GM19023 (cell line): ENCODE measurements at regions not wholly inside any gene's neighbourhood (a gene's known extent, or its start where the extent isn't known, plus 50 kb on each side); places are given as distances from the start of the nearest gene placed in this dataset.

Experiments used
- ATAC-seq: cut with Tn5 transposase; IDR thresholded peaks from one replicate; pipeline ENCODE4 v1.9.1; 2021; ENCODE audit warnings: mild to moderate bottlenecking, moderate library complexity; ENCODE audit not compliant: unreplicated experiment

DNA sequence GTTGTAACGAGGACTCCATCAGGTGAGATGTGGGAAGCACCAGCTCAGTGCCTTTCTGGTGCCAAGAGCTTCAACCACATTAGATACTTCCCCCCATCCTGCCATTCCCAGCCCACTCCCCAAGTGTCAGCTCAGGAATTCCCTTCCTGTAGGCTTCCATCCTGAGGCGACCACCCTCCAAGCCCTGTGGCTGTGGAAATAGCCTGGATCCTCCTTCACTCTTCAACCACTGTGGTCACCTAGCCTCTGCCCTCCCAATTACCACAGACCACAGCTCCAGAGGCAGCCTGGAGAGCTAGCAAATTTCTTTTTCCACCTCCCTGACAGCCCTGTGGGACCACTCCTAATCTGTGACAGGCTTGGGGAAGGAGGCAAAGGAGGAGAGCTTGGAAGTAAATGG is 219.8 kb upstream of the MAP3K1 start:
- ATAC-seq: no peak

DNA sequence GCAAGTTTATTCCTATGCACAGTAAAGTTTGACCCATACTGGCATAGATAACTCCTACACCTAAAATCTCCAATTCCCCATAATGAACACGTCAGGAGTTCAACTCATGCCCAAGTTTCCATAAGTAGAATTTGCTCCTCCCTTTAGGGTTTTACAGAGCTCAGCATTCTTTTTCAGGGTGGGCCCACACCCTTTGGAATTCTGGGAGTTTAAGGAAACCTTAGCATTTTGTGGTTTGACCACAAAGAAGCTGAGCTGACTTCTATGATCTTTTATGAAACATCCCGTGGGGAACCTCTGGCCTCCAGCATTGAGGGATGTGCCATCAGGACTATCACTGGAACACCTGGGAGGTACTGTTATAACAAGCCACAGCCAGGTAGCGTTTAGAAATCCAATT is 220.6 kb upstream of the MAP3K1 start:
- no peak for ATAC-seq

DNA sequence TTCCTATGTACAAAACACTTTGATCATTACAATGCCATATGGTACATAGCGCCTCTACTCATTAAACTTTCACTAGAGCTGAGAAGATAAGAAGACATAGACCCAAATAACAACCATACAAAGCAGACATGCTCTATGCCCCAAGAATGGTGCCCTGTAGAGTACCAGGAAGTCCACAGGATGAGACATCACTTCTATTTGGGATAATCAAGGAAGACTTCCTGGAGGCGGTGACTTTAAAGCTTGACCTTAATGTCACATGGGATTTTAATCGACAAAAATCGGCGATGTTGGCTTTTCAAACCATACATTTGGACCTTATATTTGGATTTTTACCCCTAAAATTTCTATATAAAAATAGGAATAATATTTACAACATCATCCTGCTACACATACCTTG is 224.3 kb upstream of the MAP3K1 start:
- no peak for ATAC-seq

DNA sequence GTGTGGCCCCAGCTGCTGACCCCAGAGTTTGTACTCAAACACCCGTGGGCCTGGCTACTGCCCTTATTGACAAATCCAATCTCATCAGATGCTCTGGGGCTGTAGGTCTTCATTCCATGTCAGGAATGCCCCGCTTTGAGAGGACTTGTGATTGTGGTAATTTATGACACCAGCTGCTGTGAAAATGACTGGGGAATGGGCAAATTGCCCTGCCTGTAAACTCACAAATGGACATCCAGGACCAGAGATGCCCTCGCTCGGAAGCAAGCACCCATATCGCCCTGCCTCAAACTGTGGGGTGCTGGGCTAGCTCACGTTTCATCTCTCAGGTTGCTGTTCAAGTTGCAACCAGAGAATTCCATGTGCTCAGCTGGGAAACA is 225.9 kb upstream of the MAP3K1 start:
- ATAC-seq: no peak

DNA sequence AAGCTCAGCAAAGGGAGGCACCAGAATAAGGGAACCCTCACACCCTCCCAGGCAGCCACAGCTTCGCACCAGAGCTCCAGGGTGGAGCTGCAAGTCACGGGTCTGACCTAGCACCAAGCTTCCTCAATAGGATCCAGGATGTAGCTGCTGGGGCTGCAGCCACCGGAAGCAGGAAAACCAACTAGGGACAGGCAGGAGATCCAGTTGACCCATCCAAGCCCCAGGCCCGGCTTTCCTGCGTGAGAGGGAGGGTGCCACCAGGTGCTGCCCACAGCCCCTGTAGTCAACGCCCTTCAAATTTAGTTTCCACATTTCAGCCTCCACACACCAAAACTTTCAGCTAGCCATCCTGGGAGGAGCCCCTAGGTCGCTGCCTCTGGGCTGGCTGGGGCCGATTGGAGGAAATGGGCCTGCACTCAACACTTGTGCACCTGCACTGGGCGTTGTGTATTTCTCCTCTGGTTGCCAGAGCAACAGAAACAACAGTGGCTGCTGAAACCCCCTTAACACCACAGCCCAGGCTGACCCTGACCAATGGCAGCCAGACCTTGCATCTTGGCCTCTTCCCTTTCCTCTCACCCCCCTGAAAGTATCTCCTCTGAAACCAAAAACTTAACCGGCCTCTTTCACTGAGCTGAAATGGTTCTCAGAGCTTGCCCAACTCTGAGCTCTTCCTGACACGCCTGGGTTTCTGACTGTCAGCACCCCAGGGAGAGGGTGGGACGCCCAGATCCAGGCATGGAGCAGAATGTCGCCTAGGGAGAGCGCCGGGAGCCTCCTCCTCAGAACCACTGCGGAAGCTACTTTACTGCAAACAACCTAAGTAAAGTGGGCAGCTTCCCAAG is 226.5 kb upstream of the MAP3K1 start:
- ATAC-seq: peak; percentile 99

DNA sequence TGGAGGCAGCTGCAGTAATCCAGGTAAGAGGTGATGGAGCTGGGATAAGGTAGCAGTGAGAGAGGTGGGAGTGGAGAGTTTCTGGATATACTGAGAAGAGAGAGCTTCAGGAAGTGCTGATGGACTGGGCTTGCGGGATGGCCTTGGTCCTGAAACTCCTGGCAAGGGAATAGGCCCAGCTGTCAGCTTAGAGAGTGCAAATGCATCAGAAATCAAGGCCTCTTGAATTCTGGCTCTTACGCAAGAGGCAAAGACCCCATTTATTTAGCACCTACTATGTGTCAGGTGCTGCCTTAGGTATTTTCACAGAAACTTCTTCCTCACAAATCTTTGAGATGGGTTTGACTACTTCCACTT is 227.2 kb upstream of the MAP3K1 start:
- no peak for ATAC-seq

DNA sequence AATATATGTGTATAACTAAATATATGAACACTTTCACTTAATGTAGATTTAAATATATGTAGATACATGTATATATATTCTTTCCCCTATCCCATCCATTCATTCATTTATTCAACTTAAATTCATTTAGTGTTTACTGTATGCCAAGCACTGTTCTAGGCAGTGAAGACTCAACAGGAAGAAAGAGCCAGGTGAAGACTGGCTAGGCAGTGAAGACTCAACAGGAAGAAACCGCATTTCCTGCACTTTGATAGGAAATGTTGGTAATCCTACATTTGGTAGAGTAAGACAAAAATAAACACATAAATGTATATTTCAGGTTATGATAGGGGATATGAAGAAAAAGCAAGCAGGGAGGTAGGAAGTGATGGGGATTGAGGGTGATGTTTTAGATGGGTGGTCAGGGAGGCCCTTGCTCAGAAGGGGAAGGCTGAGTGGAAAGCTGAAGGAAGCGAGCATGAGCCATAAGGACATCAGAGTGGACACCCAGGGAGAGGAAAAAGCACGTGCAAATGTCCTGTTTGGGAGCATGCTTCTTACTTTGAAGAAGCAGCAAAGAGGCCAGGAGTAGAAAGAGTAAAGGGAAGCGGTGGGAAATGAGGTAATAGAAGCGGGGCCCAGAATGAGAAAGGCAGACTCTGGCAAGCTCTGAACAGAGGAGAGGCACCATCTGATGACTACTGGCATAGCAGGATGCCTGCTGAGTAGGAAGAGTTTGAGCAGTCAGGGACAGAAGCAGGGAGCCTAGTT is 227.8 kb upstream of the MAP3K1 start:
- no peak for ATAC-seq

DNA sequence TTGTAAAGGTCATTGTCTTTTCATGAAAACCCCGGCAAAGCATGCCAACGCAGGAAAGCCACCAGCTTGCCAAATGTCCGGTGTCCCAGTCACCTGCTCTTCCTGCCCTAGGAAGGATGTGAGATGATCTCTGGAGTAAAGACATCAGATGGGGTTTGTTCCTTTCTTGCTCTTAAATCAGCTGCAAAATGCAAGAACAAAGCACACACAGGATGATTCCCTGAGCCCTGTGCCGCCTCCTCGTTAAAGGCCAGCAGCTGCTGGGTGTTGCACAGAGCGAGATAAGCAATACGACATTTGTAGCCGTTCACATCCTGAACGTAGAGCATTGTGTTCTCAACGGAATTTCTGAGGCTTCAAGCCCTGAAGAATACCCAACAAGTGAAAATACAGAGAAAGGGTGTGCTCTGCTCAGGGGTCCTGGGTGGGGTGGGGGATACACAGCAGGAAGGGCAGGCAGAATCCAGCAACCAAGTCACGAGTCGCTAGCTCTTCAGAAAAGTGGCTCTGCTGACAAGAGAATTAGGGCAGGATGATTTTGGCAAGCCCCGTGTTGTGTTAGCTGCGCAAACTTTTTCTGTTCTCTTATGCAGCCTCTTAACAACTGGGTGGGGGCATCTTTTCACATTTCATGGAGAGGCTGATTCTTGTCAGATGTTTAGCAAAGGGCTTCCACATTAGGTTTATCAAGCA is 229.2 kb upstream of the MAP3K1 start:
- no peak for ATAC-seq

DNA sequence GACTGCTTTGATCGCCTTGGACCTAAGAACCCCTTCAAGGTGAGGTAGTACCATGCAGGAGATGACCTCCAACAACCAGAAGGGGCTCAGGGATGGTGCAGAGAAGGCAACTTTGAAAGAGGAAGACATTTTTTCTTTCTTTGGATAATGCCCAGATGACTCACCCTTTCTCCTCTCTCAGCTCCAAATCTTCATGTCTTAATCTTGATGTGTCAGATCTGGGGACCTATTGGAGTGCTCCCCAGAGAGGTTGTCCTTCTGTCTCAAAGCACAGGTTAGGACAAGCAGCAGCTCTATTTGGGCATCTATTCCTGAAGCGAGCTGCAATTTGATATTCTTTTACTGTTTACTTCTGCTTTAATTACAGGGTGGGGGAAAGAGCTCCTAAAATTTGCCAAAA is 229.9 kb upstream of the MAP3K1 start:
- no peak for ATAC-seq

DNA sequence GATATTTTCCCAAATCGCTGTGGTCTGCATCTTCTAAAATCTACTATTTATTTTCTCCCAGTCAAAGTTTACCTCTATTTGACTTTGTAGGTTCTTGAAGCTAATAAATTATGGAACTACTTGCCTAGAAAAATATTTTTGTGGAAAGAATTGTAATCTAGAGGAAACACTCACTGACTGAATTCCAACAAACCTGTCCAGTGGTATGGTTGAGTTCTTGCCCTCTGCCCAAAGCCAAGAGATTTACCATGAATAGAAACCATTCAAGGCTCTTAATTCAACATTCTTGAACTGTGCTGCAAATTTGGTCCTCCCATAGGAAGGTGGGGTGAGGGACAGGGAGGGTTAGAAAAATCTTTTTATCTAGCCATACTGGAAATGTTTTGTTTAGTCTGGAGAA is 233.9 kb upstream of the MAP3K1 start:
- ATAC-seq: no peak

DNA sequence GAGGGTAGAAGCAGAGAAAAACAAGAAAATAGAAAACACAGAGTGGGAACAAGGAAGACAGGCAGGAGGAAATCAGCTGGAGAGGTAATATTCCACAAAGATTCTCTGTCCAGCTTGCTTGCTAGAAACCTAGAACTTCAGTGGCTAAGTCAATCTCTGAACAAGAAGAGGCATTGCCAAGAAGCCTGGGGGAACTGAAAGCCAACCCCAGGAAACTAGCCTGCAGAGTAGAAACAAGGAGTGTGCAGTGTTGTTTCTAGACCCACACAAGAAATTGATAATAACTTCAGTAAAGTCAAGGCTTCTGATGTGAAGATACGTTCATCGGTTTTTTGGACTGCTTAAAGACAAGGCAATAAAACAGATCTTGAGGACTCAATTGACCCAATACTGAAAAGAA is 234.5 kb upstream of the MAP3K1 start:
- ATAC-seq: no peak

DNA sequence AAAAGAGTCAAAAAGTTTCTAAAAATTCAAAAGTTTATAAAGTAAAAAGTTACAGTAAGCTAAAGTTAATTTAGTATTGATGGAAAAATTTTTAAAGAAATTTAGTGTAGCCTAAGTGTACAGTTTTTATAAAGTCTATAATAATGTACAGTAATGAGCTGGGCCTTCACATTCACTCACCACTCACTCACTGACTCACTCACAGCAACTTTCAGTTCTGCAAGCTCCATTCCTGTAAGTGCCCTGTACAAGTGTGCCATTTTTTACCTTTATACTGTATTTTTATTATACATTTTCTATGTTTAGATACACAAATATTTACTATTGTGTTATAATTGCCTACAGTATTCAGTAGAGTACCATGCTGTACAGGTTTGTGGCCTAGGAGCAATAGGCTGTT is 239.5 kb upstream of the MAP3K1 start:
- ATAC-seq: no peak

DNA sequence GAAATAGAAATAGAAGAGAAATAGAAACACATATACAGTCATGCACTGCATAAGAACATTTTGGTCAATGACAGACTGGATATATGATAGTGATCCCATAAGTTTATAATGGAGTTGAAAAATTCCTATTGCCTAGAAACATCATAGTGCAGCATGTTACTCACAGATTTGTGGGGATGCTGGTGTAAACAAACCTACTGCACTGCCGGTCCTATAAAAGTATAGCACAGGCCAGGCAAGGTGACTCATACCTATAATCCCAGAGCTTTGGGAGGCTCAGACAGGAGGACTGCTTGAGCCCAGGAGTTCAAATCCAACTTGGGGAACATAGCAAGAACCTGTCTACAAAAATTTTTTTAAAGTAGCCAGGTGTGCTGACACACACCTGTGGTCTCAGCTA is 240.6 kb upstream of the MAP3K1 start:
- ATAC-seq: no peak

DNA sequence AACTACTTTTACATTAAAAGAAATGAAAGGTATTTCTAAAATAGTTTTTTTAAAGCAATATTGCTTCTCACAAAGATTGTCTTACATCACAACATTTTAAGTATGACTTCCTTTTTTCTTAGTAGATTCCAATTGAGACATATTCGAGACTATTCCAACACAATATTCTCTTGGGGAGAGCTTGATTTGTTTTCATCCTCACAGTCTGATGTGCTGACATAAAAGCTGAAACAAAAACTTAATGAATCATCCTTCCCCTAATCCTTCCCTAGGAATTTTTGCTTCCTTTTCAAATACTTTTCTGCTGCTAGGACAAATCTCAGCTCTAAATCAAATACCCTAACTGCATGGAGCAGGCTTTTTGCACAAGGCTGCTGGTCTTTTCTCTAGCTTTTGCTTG is 245.8 kb upstream of the MAP3K1 start:
- no peak for ATAC-seq

DNA sequence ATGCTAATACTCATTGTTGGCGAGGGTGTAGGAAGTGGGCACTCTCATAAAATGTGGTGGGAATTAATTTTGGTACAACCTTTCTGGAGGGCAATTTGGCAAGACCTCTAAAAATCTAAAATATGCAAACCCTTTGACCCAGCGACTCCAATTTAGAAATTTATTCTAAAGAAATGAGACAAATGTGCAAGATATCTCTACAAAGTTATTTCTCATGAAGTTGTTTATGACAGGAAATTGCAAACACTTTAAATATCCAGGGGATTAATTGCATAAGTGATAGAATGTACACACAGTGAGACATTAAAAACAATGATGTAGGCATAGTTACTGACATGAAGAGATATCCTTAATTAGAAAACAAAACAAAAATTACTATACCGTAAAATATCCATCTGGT is 246.3 kb upstream of the MAP3K1 start:
- no peak for ATAC-seq

DNA sequence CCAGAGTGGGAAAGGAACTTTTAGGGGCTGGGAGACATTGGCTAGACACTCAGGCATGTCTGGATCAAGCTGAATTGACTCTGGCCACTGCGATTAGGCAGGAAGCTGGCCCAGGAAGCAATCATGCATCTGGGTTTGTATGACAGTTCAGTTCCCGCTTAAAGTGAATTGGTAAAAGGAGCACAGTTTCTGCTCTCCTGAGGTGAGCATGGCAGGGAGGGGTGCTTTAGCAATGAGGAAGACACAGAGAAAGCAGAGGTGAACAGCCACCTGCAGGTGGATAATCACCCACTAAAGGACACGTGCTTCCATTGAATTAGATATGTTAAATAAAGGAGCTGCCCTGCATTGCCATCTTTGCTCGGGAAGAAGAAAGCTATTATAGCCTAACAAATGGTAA is 248.1 kb upstream of the MAP3K1 start:
- ATAC-seq: no peak

DNA sequence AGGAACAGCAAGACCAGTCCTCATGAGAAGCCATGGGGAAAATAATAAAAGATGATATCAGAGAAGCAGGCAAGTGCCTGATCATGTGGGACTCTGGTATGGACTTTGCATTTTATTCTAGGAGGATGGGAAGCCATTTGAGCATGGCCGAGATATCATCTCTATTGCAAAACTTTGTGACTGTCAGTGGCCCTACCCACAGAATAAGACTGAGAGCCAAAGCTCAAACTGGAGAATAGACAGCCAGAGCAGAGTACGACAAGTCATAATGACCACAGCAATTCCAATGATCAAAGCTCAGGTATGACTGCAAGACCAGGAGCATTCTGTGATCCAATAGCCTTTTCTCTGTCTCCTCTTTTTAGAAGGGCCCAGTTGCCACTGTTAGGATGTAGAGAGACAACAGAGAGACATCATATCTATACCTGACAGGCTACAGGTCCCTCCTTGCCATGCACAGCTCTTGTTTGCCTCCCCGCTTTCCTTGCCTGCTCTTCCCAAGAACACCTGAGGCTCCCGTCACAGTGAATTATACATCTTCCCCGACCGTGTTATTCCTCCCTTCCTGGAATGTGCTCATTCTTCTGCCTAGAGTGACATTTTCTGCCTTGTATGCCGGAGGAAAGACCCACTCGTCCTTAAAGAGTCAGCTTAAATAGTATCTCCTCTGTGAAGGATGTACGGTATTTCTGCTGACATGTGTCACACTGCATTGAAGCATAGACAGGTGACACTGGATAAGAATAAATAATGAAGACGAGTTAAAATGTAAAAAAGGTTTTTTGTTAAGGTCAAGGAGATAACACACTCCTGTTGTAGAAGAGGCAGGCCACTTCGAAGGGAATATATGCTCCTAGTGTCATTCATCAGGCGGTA is 248.7 kb upstream of the MAP3K1 start:
- ATAC-seq: no peak

DNA sequence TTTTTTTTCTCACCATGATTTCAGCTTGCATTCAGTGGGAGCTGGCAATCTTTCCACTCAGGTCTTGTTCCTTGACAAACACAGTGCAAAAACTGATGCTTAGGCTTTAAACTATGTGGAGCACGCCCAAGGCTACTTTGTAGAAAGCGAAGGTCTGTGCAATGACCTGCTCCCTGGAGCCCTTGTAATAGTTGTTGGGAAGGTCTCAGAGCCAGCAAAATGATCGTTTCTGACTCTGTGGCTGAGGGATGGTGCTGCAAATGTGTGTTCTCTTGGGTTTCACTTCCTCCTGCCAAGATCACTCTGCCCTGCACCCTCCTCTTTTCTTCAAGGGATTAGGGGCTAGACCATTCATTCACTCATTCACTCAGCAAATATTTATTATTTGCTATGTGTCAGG is 249.7 kb upstream of the MAP3K1 start:
- ATAC-seq: peak; percentile 69

DNA sequence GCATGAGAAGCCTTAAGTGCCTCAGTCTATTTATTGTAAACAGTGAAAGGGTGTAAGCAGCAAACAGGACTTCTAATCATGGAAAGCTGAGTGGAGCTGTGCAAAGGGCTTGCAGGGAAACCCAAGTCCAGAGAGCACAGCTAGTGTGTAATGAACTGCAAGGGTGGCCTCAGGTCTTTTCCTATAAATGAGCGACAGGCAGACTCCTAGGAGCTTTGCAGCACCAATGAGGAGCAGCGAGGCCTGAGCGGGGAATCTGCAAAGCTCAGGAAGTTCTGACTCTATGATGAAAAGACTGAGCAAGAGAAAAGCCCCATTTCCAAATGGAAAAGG is 250.1 kb upstream of the MAP3K1 start:
- ATAC-seq: no peak

DNA sequence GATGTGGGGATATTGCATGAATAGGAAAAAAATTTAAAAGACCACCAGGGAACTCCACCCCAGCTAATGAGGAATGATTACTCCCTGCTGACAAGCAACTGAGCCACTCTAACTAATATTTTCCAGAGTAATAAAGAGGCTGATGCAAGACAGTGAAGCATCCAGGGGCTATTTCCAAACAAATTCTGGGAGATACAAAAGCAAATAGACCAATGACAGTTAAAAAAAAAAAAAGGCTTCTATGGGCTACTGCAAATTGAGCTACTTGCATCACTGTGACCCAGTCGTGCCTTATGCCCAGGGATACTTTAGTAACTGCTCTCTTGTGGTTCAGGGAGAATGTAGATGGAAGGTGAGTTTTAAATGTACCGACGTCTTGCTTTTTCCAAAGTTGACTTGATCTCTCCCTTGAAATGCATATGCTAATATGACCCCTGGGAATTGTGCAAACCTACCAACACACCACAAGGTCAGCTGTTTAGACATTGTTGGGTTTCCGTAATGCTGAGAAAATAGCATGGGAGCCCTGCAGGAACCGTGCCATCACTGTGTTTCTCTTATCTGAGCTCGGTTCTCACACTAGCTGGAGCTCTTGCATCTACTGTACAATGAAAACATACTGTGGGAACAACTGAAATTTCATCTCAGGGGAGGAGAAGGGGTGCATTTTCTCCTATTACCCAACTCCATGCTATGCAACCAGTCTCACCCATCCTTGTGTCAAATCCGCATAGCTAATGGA is 250.6 kb upstream of the MAP3K1 start:
- ATAC-seq: no peak

DNA sequence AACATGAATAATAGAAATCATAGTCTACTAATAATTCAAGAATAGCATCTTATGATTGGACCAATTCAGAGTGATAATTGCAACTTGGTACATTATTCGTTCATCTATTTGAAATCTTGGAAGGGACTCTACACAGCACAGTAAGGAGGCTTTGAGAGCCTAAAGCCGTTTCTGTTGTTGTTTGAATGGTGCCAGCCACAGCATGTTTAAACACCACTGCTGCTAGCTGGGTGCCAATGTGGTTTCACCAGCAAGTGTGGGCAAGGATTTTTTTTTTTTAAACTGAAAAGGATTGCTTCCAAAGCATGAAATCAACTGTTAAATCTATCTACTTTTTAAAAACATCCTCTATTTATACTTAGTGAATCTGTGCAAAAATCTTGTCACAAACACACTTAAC is 253.9 kb upstream of the MAP3K1 start:
- ATAC-seq: no peak
